Heart left ventricle (tissue), 13 donors: ENCODE measurements at regions not wholly inside any gene's neighbourhood (a gene's known extent, or its start where the extent isn't known, plus 50 kb on each side); places are given as distances from the start of the nearest gene placed in this dataset.

Experiments used
- POLR2A ChIP-seq, 2 donors: fragments of 450-650 bp; IDR thresholded peaks; one replicate each; pipeline ENCODE4 v1.6.1; 2017; ENCODE audit warnings: antibody characterized with exemption in 2 of 2, mild to moderate bottlenecking in 2 of 2, moderate library complexity in 2 of 2
- TF ChIP-seq, protein P1 (sequence below), 12 donors: fragments of 200-600 bp; sonication (generic) in 4 of 12; IDR thresholded peaks; one replicate each; pipeline versions ENCODE4 v1.5.0 to v1.8.0; 2018 to 2022; ENCODE audit warnings: antibody characterized with exemption in 12 of 12, mild to moderate bottlenecking in 5 of 12
- donor health status: ischemic (EF 13 %, LVEDD 7.1; RV severe dilation, severe dysfunction).
- donor health status: DM: no; HTN: yes; CAD: no.
- donor health status: DM: no; HTN: no; CAD: no.
- donor health status: ischemic (EF 25% LVEDD 6.9; RV normal size, moderate dysfunction).
- donor health status: ischemic (EF 25% LVEDD 5.7; RV mildly dilated, moderate dysfunction).
- donor health status: ischemic (EF 35%, LVEDD 5.7; RV mildly dilated, moderate dysfunction).
- donor health status: nonischemic (EF 11% LVEDD 7.7; RV severe dilation, severe dysfunction).
- donor health status: DM: yes; HTN: yes; CAD: no.
- donor health status: PGD.
- donor health status: ischemic (EF 29% LVEDD 5.4; RV normal size, mild dysfunction).
- donor health status: nonischemic (EF 23%, LVEDD 6.1; RV moderate dilation, normal function).

DNA sequence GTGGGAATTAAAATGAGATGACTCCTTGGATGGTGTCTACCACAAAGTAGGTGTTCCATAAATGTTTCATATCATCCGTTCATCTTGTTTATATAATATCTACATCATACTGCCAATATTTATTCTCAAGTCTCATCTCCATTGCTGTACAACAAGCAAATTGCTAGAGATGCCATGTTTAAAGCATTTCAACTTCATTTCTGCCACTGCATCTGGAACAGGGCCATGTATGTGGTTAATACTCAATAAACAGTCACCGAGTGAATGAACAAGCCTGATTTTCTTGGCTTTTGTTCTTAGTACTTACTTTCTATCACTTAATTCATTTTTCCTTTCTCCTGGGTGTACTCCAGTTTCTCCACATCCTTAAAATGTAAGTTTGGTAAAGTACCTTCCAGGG lies 107.6 kb downstream of the KCNJ2 start:
- TF ChIP-seq, protein P1, sequence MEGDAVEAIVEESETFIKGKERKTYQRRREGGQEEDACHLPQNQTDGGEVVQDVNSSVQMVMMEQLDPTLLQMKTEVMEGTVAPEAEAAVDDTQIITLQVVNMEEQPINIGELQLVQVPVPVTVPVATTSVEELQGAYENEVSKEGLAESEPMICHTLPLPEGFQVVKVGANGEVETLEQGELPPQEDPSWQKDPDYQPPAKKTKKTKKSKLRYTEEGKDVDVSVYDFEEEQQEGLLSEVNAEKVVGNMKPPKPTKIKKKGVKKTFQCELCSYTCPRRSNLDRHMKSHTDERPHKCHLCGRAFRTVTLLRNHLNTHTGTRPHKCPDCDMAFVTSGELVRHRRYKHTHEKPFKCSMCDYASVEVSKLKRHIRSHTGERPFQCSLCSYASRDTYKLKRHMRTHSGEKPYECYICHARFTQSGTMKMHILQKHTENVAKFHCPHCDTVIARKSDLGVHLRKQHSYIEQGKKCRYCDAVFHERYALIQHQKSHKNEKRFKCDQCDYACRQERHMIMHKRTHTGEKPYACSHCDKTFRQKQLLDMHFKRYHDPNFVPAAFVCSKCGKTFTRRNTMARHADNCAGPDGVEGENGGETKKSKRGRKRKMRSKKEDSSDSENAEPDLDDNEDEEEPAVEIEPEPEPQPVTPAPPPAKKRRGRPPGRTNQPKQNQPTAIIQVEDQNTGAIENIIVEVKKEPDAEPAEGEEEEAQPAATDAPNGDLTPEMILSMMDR (IDR thresholded peaks at IDR 0.05) = no peak
- no peak for TF ChIP-seq POLR2A (IDR thresholded peaks at IDR 0.05)
